CD4-positive, alpha-beta memory T cell (primary cell): ENCODE measurements at regions not wholly inside any gene's neighbourhood (a gene's known extent, or its start where the extent isn't known, plus 50 kb on each side); places are given as distances from the start of the nearest gene placed in this dataset.

Experiments
- CTCF ChIA-PET: fragments of 350-600 bp; sonication (Branson Sonifier 250); formaldehyde crosslinking; loops from one replicate; lab custom pipeline; 2021; ENCODE audit warnings: inconsistent platforms; ENCODE audit not compliant: partially characterized antibody; lab: Charles Lee
- POLR2A ChIA-PET: fragments of 350-600 bp; sonication (Branson Sonifier 250); formaldehyde crosslinking; loops from one replicate; lab custom pipeline; 2021; ENCODE audit not compliant: partially characterized antibody; lab: Charles Lee
- DNase-seq, 5 donors: peaks; one replicate each; pipeline versions ENCODE4 v3.0.0 to v3.0.0-alpha.2; 2020 to 2022; ENCODE audit warnings: mixed read lengths in 1 of 5
- H3K27ac ChIP-seq: one replicate; pipeline ENCODE4 v1.7.0; 2013; ENCODE audit warnings: low read depth, low read length
- H3K27me3 ChIP-seq: 2 replicates; pipeline ENCODE4 v1.7.0; 2013; ENCODE audit warnings: mild to moderate bottlenecking, low read length, moderate library complexity; ENCODE audit not compliant: insufficient read depth
- H3K36me3 ChIP-seq: 2 replicates; pipeline ENCODE4 v1.7.0; 2013; ENCODE audit warnings: mild to moderate bottlenecking, low read length, moderate library complexity; ENCODE audit not compliant: insufficient read depth
- H3K4me1 ChIP-seq: 2 replicates; pipeline ENCODE4 v1.7.0; 2013; ENCODE audit warnings: mild to moderate bottlenecking, low read length, moderate library complexity; ENCODE audit not compliant: insufficient read depth
- H3K4me3 ChIP-seq, 2 donors: one replicate each; pipeline ENCODE4 v1.7.0; 2013; ENCODE audit warnings: low read length in 2 of 2, mild to moderate bottlenecking in 1 of 2
- H3K9me3 ChIP-seq, 2 donors: one replicate each; pipeline ENCODE4 v1.7.0; 2013; ENCODE audit warnings: low read length in 2 of 2, control low read depth in 1 of 2; ENCODE audit not compliant: control insufficient read depth in 1 of 2
- H3K27ac Mint-ChIP-seq, 7 donors: one replicate each; pipeline ENCODE4 v1.8.0; 2020 to 2021; ENCODE audit warnings: mixed read lengths in 7 of 7, mild to moderate bottlenecking in 6 of 7, inconsistent platforms in 3 of 7, moderate library complexity in 3 of 7
- H3K27me3 Mint-ChIP-seq, 2 donors: one replicate each; pipeline ENCODE4 v1.8.0; 2020 to 2021; ENCODE audit warnings: mixed read lengths in 2 of 2
- H3K36me3 Mint-ChIP-seq, 2 donors: one replicate each; pipeline ENCODE4 v1.8.0; 2020 to 2021; ENCODE audit warnings: mixed read lengths in 2 of 2, inconsistent platforms in 1 of 2, mild to moderate bottlenecking in 1 of 2
- H3K4me1 Mint-ChIP-seq, 4 donors: one replicate each; pipeline ENCODE4 v1.8.0; 2020 to 2021; ENCODE audit warnings: mixed read lengths in 4 of 4, mild to moderate bottlenecking in 1 of 4
- H3K4me3 Mint-ChIP-seq, 8 donors: one replicate each; pipeline ENCODE4 v1.8.0; 2020 to 2021; ENCODE audit warnings: mixed read lengths in 8 of 8, mild to moderate bottlenecking in 7 of 8, moderate library complexity in 6 of 8, inconsistent platforms in 3 of 8
- H3K9me3 Mint-ChIP-seq, 8 donors: one replicate each; pipeline ENCODE4 v1.8.0; 2020 to 2021; ENCODE audit warnings: mixed read lengths in 8 of 8, mild to moderate bottlenecking in 5 of 8, inconsistent platforms in 3 of 8, moderate library complexity in 1 of 8
- intact Hi-C: fragments of 100-400 bp; cut with micrococcal nuclease; formaldehyde crosslinking; loops from one replicate; pipeline ENCODE4 v1.15.1; 2023

DNA sequence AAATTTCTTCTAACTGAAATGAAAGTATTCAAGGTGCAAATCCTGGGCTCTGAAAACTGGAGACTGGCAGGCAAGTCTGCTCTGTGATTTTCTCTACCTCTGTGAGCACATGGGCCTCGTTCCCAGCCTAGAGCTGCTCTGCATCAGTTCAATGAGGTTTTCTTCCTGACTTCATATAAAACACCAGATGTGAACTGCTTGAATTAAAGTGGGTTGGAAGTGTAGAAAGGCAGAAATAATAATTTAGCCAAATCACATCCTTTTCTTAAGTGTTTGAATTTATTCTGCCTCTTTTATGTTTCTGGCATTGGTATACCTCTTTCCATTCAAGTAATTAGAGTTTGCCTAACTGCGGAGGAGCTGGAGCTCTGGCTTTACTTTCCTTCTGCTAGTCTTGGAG lies 540.8 kb downstream of the OLFM4 start:
- Mint-ChIP-seq H3K27me3 (no peaks in the 10 kb centered on the region), H3K36me3 (no peaks in the 10 kb centered on the region), H3K4me3 (no peak overlapping the region), H3K9me3 (peaks cover 0 to 10% (median 5%) of the 10 kb centered on the region in 8 donors), H3K27ac (no peak overlapping the region), H3K4me1 (no peaks in the 10 kb centered on the region)
- no peak overlapping the region for H3K27ac ChIP-seq
- ChIA-PET POLR2A (no interaction called here), CTCF (no interaction called here)
- H3K27me3 ChIP-seq = no peaks in the 10 kb centered on the region
- no peaks in the 10 kb centered on the region for H3K36me3 ChIP-seq
- no peaks in the 10 kb centered on the region for H3K9me3 ChIP-seq
- intact Hi-C loops = no loop called here
- no peaks in the 10 kb centered on the region for H3K4me1 ChIP-seq
- H3K4me3 ChIP-seq = no peak overlapping the region
- DNase-seq = no peak

DNA sequence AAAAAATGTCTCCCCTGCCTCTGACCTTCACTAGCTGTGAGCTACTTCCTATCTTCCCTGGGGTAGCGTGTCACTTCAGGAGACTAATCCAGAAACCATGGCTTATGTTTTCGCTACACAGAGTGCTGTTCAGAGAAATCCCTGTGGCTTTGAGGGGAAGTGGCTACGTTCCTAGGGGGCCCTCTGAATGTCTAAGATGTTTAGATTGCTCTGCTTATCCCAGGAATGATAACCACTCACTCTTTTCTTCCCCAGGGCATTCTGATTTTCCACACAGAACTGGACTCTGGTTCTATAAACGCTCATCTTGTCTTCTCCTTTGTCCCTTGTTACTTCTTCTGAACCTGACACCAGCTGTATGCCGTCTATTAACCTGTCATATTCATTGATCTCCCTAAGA lies 572.5 kb downstream of the OLFM4 start:
- Mint-ChIP-seq H3K4me1 (no peaks in the 10 kb centered on the region), H3K27me3 (no peaks in the 10 kb centered on the region), H3K9me3 (peaks cover 0 to 19% (median 9%) of the 10 kb centered on the region in 8 donors), H3K27ac (no peak overlapping the region), H3K4me3 (no peak overlapping the region), H3K36me3 (no peaks in the 10 kb centered on the region)
- Histone ChIP-seq H3K4me3 (no peak overlapping the region), H3K27ac (no peak overlapping the region), H3K36me3 (no peaks in the 10 kb centered on the region), H3K9me3 (peaks cover 0 to 4% of the 10 kb centered on the region in 2 donors), H3K27me3 (no peaks in the 10 kb centered on the region), H3K4me1 (no peaks in the 10 kb centered on the region)
- ChIA-PET CTCF (no interaction called here), POLR2A (no interaction called here)
- intact Hi-C loops = no loop called here
- no peak for DNase-seq

DNA sequence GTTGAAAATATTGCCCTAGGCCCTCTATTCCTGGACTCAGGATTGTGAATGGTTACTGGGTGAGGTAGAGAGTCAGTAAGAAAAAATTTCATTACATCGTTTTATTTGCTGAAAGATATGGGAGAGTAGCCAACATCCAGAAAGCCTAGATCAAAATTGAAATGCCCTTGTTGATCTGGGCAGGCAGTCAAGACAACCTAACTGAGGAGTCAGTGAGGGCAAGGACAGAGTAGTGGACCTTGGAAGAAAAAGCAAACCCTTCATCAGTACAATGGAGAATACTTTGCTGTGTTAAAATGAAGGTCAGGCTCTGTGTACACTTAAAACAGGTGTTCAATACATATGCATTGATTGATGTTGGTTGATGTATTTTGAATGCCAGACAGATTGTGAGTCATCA lies 576.7 kb downstream of the OLFM4 start:
- Mint-ChIP-seq H3K9me3 (peaks cover 0 to 23% (median 11%) of the 10 kb centered on the region in 8 donors), H3K27ac (no peak overlapping the region), H3K27me3 (no peaks in the 10 kb centered on the region), H3K4me3 (no peak overlapping the region), H3K4me1 (no peaks in the 10 kb centered on the region), H3K36me3 (no peaks in the 10 kb centered on the region)
- Histone ChIP-seq H3K4me3 (no peak overlapping the region), H3K4me1 (no peaks in the 10 kb centered on the region), H3K9me3 (peaks cover 0 to 4% of the 10 kb centered on the region in 2 donors), H3K27ac (no peak overlapping the region), H3K27me3 (no peaks in the 10 kb centered on the region), H3K36me3 (no peaks in the 10 kb centered on the region)
- DNase-seq = no peak
- CTCF ChIA-PET = no interaction called here
- POLR2A ChIA-PET = no interaction called here
- intact Hi-C loops = no loop called here

DNA sequence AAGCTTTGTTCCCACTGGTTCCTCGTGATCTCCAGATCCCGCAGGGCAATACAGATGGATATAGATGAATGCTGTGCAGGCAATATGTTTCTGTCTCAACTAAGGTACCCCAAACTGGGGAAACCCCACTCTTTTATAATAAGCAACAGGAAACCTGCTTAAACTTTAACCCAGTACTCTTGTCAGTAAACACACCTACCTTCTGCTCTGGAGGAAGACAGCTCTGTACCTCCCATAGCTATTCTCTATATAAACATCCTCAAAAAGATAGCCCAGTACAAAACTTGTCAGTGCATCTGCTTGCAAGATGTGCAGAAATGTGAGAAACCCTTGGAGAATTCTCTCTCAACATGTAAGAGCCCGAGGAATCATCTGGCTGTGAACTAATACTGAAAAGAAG lies 583.6 kb downstream of the OLFM4 start:
- H3K4me3 ChIP-seq = no peak overlapping the region
- H3K27ac ChIP-seq = no peak overlapping the region
- Mint-ChIP-seq H3K4me1 (no peaks in the 10 kb centered on the region), H3K9me3 (peaks cover 0 to 9% (median 3%) of the 10 kb centered on the region in 8 donors), H3K27ac (no peak overlapping the region), H3K4me3 (no peak overlapping the region), H3K27me3 (no peaks in the 10 kb centered on the region), H3K36me3 (no peaks in the 10 kb centered on the region)
- no peaks in the 10 kb centered on the region for H3K9me3 ChIP-seq
- intact Hi-C loops = no loop called here
- DNase-seq = no peak
- H3K27me3 ChIP-seq = no peaks in the 10 kb centered on the region
- H3K4me1 ChIP-seq = no peaks in the 10 kb centered on the region
- POLR2A ChIA-PET = no interaction called here
- CTCF ChIA-PET = no interaction called here
- no peaks in the 10 kb centered on the region for H3K36me3 ChIP-seq

DNA sequence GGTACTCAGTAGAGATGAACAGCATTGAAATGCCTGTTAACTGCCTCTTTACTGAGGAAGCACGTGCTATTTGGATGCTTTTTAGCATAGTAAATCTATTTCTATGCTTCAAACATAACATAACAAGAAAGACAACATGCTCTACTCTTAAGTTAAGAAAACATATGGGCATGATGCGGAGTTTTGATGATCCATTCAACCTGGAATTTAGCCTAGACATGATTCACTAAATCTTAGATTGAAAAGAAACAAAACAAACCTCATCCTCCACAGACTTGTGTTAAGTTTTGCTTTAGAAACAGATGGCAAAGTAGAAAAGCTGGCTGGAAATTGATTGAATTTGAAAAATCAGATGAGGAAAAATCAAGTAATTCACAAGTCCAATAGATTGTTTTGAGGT lies 593.8 kb downstream of the OLFM4 start:
- Histone ChIP-seq H3K27ac (no peak overlapping the region), H3K27me3 (no peaks in the 10 kb centered on the region), H3K4me1 (no peaks in the 10 kb centered on the region), H3K9me3 (no peaks in the 10 kb centered on the region), H3K4me3 (no peak overlapping the region), H3K36me3 (no peaks in the 10 kb centered on the region)
- Mint-ChIP-seq H3K9me3 (peaks cover 0 to 10% (median 6%) of the 10 kb centered on the region in 8 donors), H3K4me3 (no peak overlapping the region), H3K4me1 (no peaks in the 10 kb centered on the region), H3K27me3 (no peaks in the 10 kb centered on the region), H3K27ac (no peak overlapping the region), H3K36me3 (no peaks in the 10 kb centered on the region)
- ChIA-PET CTCF (no interaction called here), POLR2A (no interaction called here)
- DNase-seq = no peak
- intact Hi-C loops = no loop called here

DNA sequence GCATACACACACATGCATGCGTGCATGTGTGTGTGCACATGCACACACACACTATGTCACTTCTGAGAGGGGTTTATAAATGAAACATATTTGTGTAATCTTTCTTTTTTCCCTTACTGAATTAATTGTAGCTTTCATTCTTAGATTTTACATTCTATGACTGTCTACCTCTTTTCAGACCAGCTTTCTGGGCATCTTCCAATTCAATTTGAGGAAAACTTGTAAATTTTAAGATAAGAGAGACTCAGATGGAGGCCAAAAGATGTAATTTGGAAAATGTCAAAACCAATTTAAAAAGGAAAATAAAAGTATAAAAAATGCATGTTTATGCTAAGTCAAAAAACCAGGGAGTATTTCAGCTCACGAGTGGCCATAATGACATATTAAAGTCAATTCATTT lies 594.5 kb downstream of the OLFM4 start:
- peaks cover 0 to 10% (median 6%) of the 10 kb centered on the region in 8 donors for H3K9me3 Mint-ChIP-seq
- H3K4me3 ChIP-seq = no peak overlapping the region
- intact Hi-C loops = no loop called here
- no peak overlapping the region for H3K27ac ChIP-seq
- no peaks in the 10 kb centered on the region for H3K27me3 Mint-ChIP-seq
- H3K27me3 ChIP-seq = no peaks in the 10 kb centered on the region
- H3K36me3 Mint-ChIP-seq = no peaks in the 10 kb centered on the region
- no peak overlapping the region for H3K4me3 Mint-ChIP-seq
- H3K9me3 ChIP-seq = no peaks in the 10 kb centered on the region
- H3K36me3 ChIP-seq = no peaks in the 10 kb centered on the region
- no peak overlapping the region for H3K27ac Mint-ChIP-seq
- CTCF ChIA-PET = no interaction called here
- no peaks in the 10 kb centered on the region for H3K4me1 ChIP-seq
- DNase-seq = no peak
- H3K4me1 Mint-ChIP-seq = no peaks in the 10 kb centered on the region
- POLR2A ChIA-PET = no interaction called here

DNA sequence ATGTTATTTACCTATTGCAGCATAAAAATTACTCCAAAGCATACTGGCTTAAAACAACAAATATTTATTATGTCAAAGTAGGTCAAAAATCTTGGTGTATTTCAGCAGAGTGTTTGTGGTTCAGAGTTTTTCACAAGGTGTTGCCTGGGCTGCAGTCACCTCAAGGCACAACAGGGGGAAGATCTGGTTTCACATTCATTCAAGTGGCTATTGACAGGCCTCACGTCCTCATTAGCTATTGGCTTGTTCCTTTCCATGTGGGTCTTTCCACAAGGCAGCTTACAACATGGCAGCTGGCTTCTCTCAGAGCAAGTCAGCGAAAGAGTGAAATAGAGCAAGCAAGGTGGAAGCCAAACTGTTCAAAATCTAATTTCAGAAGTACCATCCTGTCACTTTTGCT lies 602.9 kb downstream of the OLFM4 start:
- intact Hi-C loops = no loop called here
- no peak overlapping the region for H3K4me3 Mint-ChIP-seq
- peaks cover 0 to 12% (median 4%) of the 10 kb centered on the region in 8 donors for H3K9me3 Mint-ChIP-seq
- no peaks in the 10 kb centered on the region for H3K27me3 Mint-ChIP-seq
- no peaks in the 10 kb centered on the region for H3K27me3 ChIP-seq
- no peak for DNase-seq
- no peak overlapping the region for H3K4me3 ChIP-seq
- no peak overlapping the region for H3K27ac Mint-ChIP-seq
- H3K4me1 ChIP-seq = no peaks in the 10 kb centered on the region
- no peaks in the 10 kb centered on the region for H3K9me3 ChIP-seq
- no peaks in the 10 kb centered on the region for H3K36me3 Mint-ChIP-seq
- no peaks in the 10 kb centered on the region for H3K4me1 Mint-ChIP-seq
- CTCF ChIA-PET = no interaction called here
- no peak overlapping the region for H3K27ac ChIP-seq
- H3K36me3 ChIP-seq = no peaks in the 10 kb centered on the region
- POLR2A ChIA-PET = no interaction called here

DNA sequence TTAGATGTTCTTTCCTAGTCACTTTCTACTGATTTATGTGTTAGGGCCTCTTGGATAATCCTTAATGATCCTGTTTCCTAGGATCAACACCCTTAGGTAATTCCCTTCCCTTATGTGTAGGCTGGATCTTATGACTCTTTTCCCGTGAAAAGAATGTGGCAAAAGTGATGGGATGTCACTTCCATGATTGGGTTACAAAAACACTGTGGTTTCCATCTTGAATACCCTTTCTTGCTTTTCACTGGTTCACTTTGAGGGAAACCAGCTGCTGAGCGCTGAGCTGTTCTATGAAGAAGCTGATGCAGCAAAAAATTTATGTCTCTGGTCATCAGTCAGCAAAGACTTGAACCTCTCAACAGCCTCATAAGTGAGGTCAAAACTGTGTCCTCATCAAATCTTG lies 609.4 kb downstream of the OLFM4 start:
- POLR2A ChIA-PET = no interaction called here
- peaks cover 0 to 13% (median 5%) of the 10 kb centered on the region in 8 donors for H3K9me3 Mint-ChIP-seq

More for the DNA sequence above, 609.4 kb downstream of the OLFM4 start:
- no peaks in the 10 kb centered on the region for H3K4me1 Mint-ChIP-seq
- H3K4me1 ChIP-seq = no peaks in the 10 kb centered on the region
- CTCF ChIA-PET = no interaction called here
- H3K27ac ChIP-seq = no peak overlapping the region
- H3K4me3 Mint-ChIP-seq = no peak overlapping the region
- H3K36me3 ChIP-seq = no peaks in the 10 kb centered on the region
- no peak overlapping the region for H3K27ac Mint-ChIP-seq
- no peaks in the 10 kb centered on the region for H3K27me3 ChIP-seq
- no peak overlapping the region for H3K4me3 ChIP-seq
- no peaks in the 10 kb centered on the region for H3K36me3 Mint-ChIP-seq
- H3K9me3 ChIP-seq = no peaks in the 10 kb centered on the region
- no peak for DNase-seq
- intact Hi-C loops = no loop called here
- H3K27me3 Mint-ChIP-seq = no peaks in the 10 kb centered on the region
